Germinal center (tissue), 1 donor: ENCODE measurements at regions not wholly inside any gene's neighbourhood (a gene's known extent, or its start where the extent isn't known, plus 50 kb on each side); places are given as distances from the start of the nearest gene placed in this dataset.
"Not testable (repeated sequence)": the region's sequence is repeated elsewhere in the genome, so short reads cannot be mapped to it uniquely, and the experiment has no call there.

Source experiments
- DNase-seq: peaks from one replicate; pipeline ENCODE4 v3.0.0; 2012; ENCODE audit warnings: mixed read lengths, low spot score

- DNase-seq = not testable (repeated sequence)
Measured at GRCh38 chr9:71508141-71508540, 260.2 kb downstream of the CEMIP2 start.

- DNase-seq = no peak
Measured at GRCh38 chr9:71506821-71507220, 261.5 kb downstream of the CEMIP2 start.

GRCh38 chr9:71504636-71505035, 263.7 kb downstream of the CEMIP2 start:
- no peak for DNase-seq

GRCh38 chr9:71498691-71499090, 269.6 kb downstream of the CEMIP2 start:
- no peak for DNase-seq

- DNase-seq = no peak
Measured at GRCh38 chr9:71490810-71491209, 277.5 kb downstream of the CEMIP2 start.

GRCh38 chr9:71487061-71487460, 281.3 kb downstream of the CEMIP2 start:
- no peak for DNase-seq

- DNase-seq = no peak
Measured at GRCh38 chr9:71485326-71485725, 283.0 kb downstream of the CEMIP2 start.

GRCh38 chr9:71483436-71483835, 284.9 kb downstream of the CEMIP2 start:
- DNase-seq = no peak

GRCh38 chr9:71479621-71480020, 288.7 kb downstream of the CEMIP2 start:
- DNase-seq = no peak

GRCh38 chr9:71472400-71472799, 295.9 kb downstream of the CEMIP2 start:
- no peak for DNase-seq

GRCh38 chr9:71465392-71465791, 302.9 kb downstream of the CEMIP2 start:
- no peak for DNase-seq

GRCh38 chr9:71459082-71459481, 309.2 kb downstream of the CEMIP2 start:
- DNase-seq = no peak

GRCh38 chr9:71446473-71447411, 321.6 kb downstream of the CEMIP2 start:
- peak; percentile 23 for DNase-seq

GRCh38 chr9:71446106-71446472, 322.2 kb downstream of the CEMIP2 start:
- DNase-seq = no peak

GRCh38 chr9:71442937-71443336, 321.5 kb upstream of the TRPM3 start:
- DNase-seq = no peak

- DNase-seq = no peak
Measured at GRCh38 chr9:71441266-71441665, 319.8 kb upstream of the TRPM3 start.

GRCh38 chr9:71431931-71432330, 310.5 kb upstream of the TRPM3 start:
- no peak for DNase-seq

- not testable (repeated sequence) for DNase-seq
Measured at GRCh38 chr9:71407341-71407740, 285.9 kb upstream of the TRPM3 start.

GRCh38 chr9:71403106-71403505, 281.7 kb upstream of the TRPM3 start:
- no peak for DNase-seq

- DNase-seq = no peak
Measured at GRCh38 chr9:71393005-71393404, 271.6 kb upstream of the TRPM3 start.

- no peak for DNase-seq
Measured at GRCh38 chr9:71384343-71384742, 262.9 kb upstream of the TRPM3 start.

- DNase-seq = no peak
Measured at GRCh38 chr9:71383308-71383940, 262.0 kb upstream of the TRPM3 start.

GRCh38 chr9:71368157-71368556, 246.7 kb upstream of the TRPM3 start:
- DNase-seq = no peak
